HEK293 (cell line): ENCODE measurements at regions not wholly inside any gene's neighbourhood (a gene's known extent, or its start where the extent isn't known, plus 50 kb on each side); places are given as distances from the start of the nearest gene placed in this dataset.

Source experiments
- CTCF ChIA-PET: fragments of 350-600 bp; formaldehyde crosslinking; extraction: SDS; loops from one replicate; lab custom pipeline; 2021; ENCODE audit warnings: antibody characterized with exemption; lab: Yijun Ruan, JAX
- POLR2A ChIA-PET: fragments of 300-600 bp; formaldehyde crosslinking; extraction: SDS; loops from one replicate; lab custom pipeline; 2020; ENCODE audit warnings: antibody characterized with exemption, inconsistent platforms; lab: Yijun Ruan, JAX
- H3K27ac ChIP-seq: fragments of 200-500 bp; sonication (Bioruptor generic); 2 replicates; pipeline ENCODE4 v1.5.1; 2014; ENCODE audit warnings: low read depth, low read length, control low read depth, inconsistent platforms; ENCODE audit errors: extremely low read depth
- H3K36me3 ChIP-seq, 2 experiments: fragments of 200-500 bp in 1 of 2; sonication (Bioruptor generic) in 1 of 2; 1 replicate in 1 of 2; 2 replicates in 1 of 2; pipeline ENCODE4 v1.5.1; 2014 to 2017; ENCODE audit warnings: inconsistent platforms in 2 of 2, low read length in 2 of 2; ENCODE audit not compliant: control insufficient read depth in 2 of 2, insufficient read depth in 1 of 2
- H3K4me1 ChIP-seq: fragments of 200-500 bp; sonication (Bioruptor generic); 2 replicates; pipeline ENCODE4 v1.5.1; 2014; ENCODE audit warnings: mild to moderate bottlenecking, low read length, inconsistent platforms; ENCODE audit not compliant: control insufficient read depth, insufficient read depth
- H3K4me3 ChIP-seq: 2 replicates; pipeline ENCODE4 v1.5.1; 2011; ENCODE audit warnings: low read depth, mild to moderate bottlenecking, control low read depth, low read length, moderate library complexity
- H3K9me3 ChIP-seq: fragments of 200-500 bp; sonication (Bioruptor generic); 2 replicates; pipeline ENCODE4 v1.5.1; 2014; ENCODE audit warnings: low read depth, low read length, inconsistent platforms; ENCODE audit not compliant: control insufficient read depth, insufficient read depth
- GLIS2 ChIP-seq: fragments of 450-650 bp; formaldehyde crosslinking; IDR thresholded peaks from 2 replicates; pipeline ENCODE4 v1.5.1; 2016; ENCODE audit warnings: missing biosample characterization, missing genetic modification characterization
- IKZF3 ChIP-seq: fragments of 450-650 bp; IDR thresholded peaks from 2 replicates; pipeline ENCODE4 v1.5.0; 2018; ENCODE audit warnings: missing biosample characterization, mild to moderate bottlenecking, missing genetic modification characterization, moderate library complexity
- KLF1 ChIP-seq: fragments of 450-650 bp; formaldehyde crosslinking; IDR thresholded peaks from 2 replicates; pipeline ENCODE4 v1.5.1; 2016; ENCODE audit warnings: missing biosample characterization, missing genetic modification characterization
- KLF7 ChIP-seq: fragments of 450-650 bp; formaldehyde crosslinking; IDR thresholded peaks from 2 replicates; pipeline ENCODE4 v1.5.1; 2016; ENCODE audit warnings: missing biosample characterization, missing genetic modification characterization, borderline replicate concordance
- RBAK ChIP-seq: fragments of 450-650 bp; formaldehyde crosslinking; IDR thresholded peaks from 2 replicates; pipeline ENCODE4 v1.5.1; 2016; ENCODE audit warnings: missing biosample characterization, missing genetic modification characterization
- REPIN1 ChIP-seq: fragments of 450-650 bp; formaldehyde crosslinking; IDR thresholded peaks from 2 replicates; pipeline ENCODE4 v1.5.1; 2017; ENCODE audit warnings: missing biosample characterization, missing genetic modification characterization, low read depth
- SCRT2 ChIP-seq: fragments of 450-650 bp; formaldehyde crosslinking; IDR thresholded peaks from 2 replicates; pipeline ENCODE4 v1.5.1; 2016; ENCODE audit warnings: missing biosample characterization, missing genetic modification characterization
- SETDB1 ChIP-seq: IDR thresholded peaks from one replicate; pipeline ENCODE4 v1.6.1; 2017; ENCODE audit warnings: mild to moderate bottlenecking, low read length, moderate library complexity, mixed read lengths; ENCODE audit not compliant: insufficient read length
- SP3 ChIP-seq: fragments of 450-650 bp; formaldehyde crosslinking; IDR thresholded peaks from 2 replicates; pipeline ENCODE4 v1.5.1; 2016; ENCODE audit warnings: missing biosample characterization, missing genetic modification characterization
- SP7 ChIP-seq: fragments of 450-650 bp; formaldehyde crosslinking; IDR thresholded peaks from 2 replicates; pipeline ENCODE4 v1.5.1; 2016; ENCODE audit warnings: missing biosample characterization, missing genetic modification characterization
- ZBTB7A ChIP-seq: fragments of 450-650 bp; formaldehyde crosslinking; IDR thresholded peaks from 2 replicates; pipeline ENCODE4 v1.5.1; 2016; ENCODE audit warnings: low read depth, missing biosample characterization, missing genetic modification characterization
- ZEB2 ChIP-seq: fragments of 450-650 bp; formaldehyde crosslinking; IDR thresholded peaks from 2 replicates; pipeline ENCODE4 v1.5.1; 2016; ENCODE audit warnings: missing biosample characterization, missing genetic modification characterization
- ZFP3 ChIP-seq: fragments of 450-650 bp; formaldehyde crosslinking; IDR thresholded peaks from 2 replicates; pipeline ENCODE4 v1.5.1; 2016; ENCODE audit warnings: low read depth, missing biosample characterization, missing genetic modification characterization
- ZNF112 ChIP-seq: fragments of 450-650 bp; formaldehyde crosslinking; IDR thresholded peaks from 2 replicates; pipeline ENCODE4 v1.5.0; 2017; ENCODE audit warnings: missing biosample characterization, missing genetic modification characterization
- ZNF169 ChIP-seq: fragments of 450-650 bp; formaldehyde crosslinking; IDR thresholded peaks from 2 replicates; pipeline ENCODE4 v1.5.1; 2016; ENCODE audit warnings: missing biosample characterization, missing genetic modification characterization
- ZNF202 ChIP-seq: fragments of 450-650 bp; formaldehyde crosslinking; IDR thresholded peaks from 2 replicates; pipeline ENCODE4 v1.5.1; 2016; ENCODE audit warnings: missing biosample characterization, missing genetic modification characterization, borderline replicate concordance
- ZNF239 ChIP-seq: fragments of 450-650 bp; formaldehyde crosslinking; IDR thresholded peaks from 2 replicates; pipeline ENCODE4 v1.5.1; 2016; ENCODE audit warnings: missing biosample characterization, missing genetic modification characterization
- ZNF416 ChIP-seq: fragments of 450-650 bp; formaldehyde crosslinking; IDR thresholded peaks from 2 replicates; pipeline ENCODE4 v1.5.1; 2016; ENCODE audit warnings: missing biosample characterization, missing genetic modification characterization
- ZNF426 ChIP-seq: fragments of 450-650 bp; formaldehyde crosslinking; IDR thresholded peaks from 2 replicates; pipeline ENCODE4 v1.5.1; 2017; ENCODE audit warnings: missing biosample characterization, missing genetic modification characterization, mild to moderate bottlenecking, inconsistent platforms, moderate library complexity
- ZNF621 ChIP-seq: fragments of 450-650 bp; formaldehyde crosslinking; IDR thresholded peaks from 2 replicates; pipeline ENCODE4 v1.5.1; 2017; ENCODE audit warnings: missing biosample characterization, missing genetic modification characterization
- ZNF707 ChIP-seq: fragments of 450-650 bp; formaldehyde crosslinking; IDR thresholded peaks from 2 replicates; pipeline ENCODE4 v1.5.1; 2016; ENCODE audit warnings: missing biosample characterization, missing genetic modification characterization
- ZNF747 ChIP-seq: fragments of 450-650 bp; formaldehyde crosslinking; IDR thresholded peaks from 2 replicates; pipeline ENCODE4 v1.5.1; 2016; ENCODE audit warnings: missing biosample characterization, missing genetic modification characterization
- ZNF843 ChIP-seq: fragments of 450-650 bp; formaldehyde crosslinking; IDR thresholded peaks from 2 replicates; pipeline ENCODE4 v1.5.1; 2016; ENCODE audit warnings: missing biosample characterization, missing genetic modification characterization
- TF ChIP-seq, protein P1 (sequence below): fragments of 450-650 bp; formaldehyde crosslinking; IDR thresholded peaks from 2 replicates; pipeline ENCODE4 v1.5.1; 2016; ENCODE audit warnings: missing biosample characterization, missing genetic modification characterization
- TF ChIP-seq, protein P2 (sequence below): fragments of 450-650 bp; formaldehyde crosslinking; IDR thresholded peaks from 2 replicates; pipeline ENCODE4 v1.5.1; 2017; ENCODE audit warnings: missing biosample characterization, missing genetic modification characterization

- POLR2A ChIA-PET, result no interaction called here
- Histone ChIP-seq H3K9me3 (no peaks in the 10 kb centered on the region), H3K27ac (no peak overlapping the region), H3K4me1 (no peaks in the 10 kb centered on the region), H3K4me3 (no peak overlapping the region), H3K36me3 (no peaks in the 10 kb centered on the region)
- TF ChIP-seq ZNF426 (tag by site-specific recombination) (no peak), IKZF3 (no peak), ZNF112 (tag by site-specific recombination) (no peak), ZBTB7A (tag by site-specific recombination) (no peak), GLIS2 (tag by site-specific recombination) (no peak), REPIN1 (tag by site-specific recombination) (no peak), KLF7 (no peak), ZNF843 (tag by site-specific recombination) (no peak), KLF1 (tag by site-specific recombination) (no peak), ZEB2 (no peak), SETDB1 (no peak), SP3 (tag by site-specific recombination) (no peak), ZNF707 (no peak), ZNF747 (tag by site-specific recombination) (no peak), ZNF621 (tag by site-specific recombination) (no peak)
- TF ChIP-seq, protein P1, sequence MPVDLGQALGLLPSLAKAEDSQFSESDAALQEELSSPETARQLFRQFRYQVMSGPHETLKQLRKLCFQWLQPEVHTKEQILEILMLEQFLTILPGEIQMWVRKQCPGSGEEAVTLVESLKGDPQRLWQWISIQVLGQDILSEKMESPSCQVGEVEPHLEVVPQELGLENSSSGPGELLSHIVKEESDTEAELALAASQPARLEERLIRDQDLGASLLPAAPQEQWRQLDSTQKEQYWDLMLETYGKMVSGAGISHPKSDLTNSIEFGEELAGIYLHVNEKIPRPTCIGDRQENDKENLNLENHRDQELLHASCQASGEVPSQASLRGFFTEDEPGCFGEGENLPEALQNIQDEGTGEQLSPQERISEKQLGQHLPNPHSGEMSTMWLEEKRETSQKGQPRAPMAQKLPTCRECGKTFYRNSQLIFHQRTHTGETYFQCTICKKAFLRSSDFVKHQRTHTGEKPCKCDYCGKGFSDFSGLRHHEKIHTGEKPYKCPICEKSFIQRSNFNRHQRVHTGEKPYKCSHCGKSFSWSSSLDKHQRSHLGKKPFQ (tag by site-specific recombination), result no peak
- TF ChIP-seq, all 188 proteins: peak for 0
- CTCF ChIA-PET, result interaction anchor here (2.2 to 2.9 kb wide), 2 partner anchors 15 kb away, joined by 12 to 22 read pairs; no protein-coding TSS in a partner anchor
Measured at GRCh38 chr7:35505066-35505465, 189.9 kb downstream of the HERPUD2 start.

DNA sequence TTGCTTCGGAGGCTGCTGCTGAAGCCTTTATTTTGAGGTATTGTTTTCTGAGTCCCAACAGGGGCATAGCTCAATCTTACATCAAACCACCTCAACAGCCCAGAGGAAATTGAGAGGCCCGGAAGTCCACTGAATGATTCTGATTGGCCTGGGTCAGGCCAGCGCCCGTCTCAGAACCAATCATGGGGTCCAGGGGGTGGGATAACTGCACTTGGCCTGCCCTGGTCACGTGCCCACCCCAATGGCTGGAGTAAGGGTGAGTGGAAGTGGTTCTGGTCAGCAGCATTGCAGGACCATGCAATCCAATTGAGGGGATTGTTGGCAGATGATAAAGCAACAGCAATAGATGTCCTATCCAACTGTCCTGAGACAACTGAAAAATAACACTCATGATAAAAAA, 190.6 kb downstream of the HERPUD2 start:
- Histone ChIP-seq H3K4me1 (no peaks in the 10 kb centered on the region), H3K4me3 (no peak overlapping the region), H3K36me3 (no peaks in the 10 kb centered on the region), H3K9me3 (no peaks in the 10 kb centered on the region), H3K27ac (no peak overlapping the region)
- ChIA-PET CTCF (interaction anchor here (2.2 kb wide), 1 partner anchor 15 kb away, joined by 12 read pairs; no protein-coding TSS in a partner anchor), POLR2A (no interaction called here)
- TF ChIP-seq SCRT2 (tag by site-specific recombination), result no peak
- TF ChIP-seq ZNF202, result no peak
- TF ChIP-seq ZNF416 (tag by site-specific recombination), result no peak
- no peak for TF ChIP-seq ZNF169 (tag by site-specific recombination)
- TF ChIP-seq SP7 (tag by site-specific recombination), result no peak
- TF ChIP-seq, protein P2, sequence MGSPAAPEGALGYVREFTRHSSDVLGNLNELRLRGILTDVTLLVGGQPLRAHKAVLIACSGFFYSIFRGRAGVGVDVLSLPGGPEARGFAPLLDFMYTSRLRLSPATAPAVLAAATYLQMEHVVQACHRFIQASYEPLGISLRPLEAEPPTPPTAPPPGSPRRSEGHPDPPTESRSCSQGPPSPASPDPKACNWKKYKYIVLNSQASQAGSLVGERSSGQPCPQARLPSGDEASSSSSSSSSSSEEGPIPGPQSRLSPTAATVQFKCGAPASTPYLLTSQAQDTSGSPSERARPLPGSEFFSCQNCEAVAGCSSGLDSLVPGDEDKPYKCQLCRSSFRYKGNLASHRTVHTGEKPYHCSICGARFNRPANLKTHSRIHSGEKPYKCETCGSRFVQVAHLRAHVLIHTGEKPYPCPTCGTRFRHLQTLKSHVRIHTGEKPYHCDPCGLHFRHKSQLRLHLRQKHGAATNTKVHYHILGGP (tag by site-specific recombination), result no peak
- no peak for TF ChIP-seq ZNF621 (tag by site-specific recombination)
- TF ChIP-seq ZFP3 (tag by site-specific recombination), result no peak
- TF ChIP-seq RBAK (tag by site-specific recombination), result no peak
- TF ChIP-seq ZNF239 (tag by site-specific recombination), result no peak
